ENCODE measurements at regions not wholly inside any gene's neighbourhood (a gene's known extent, or its start where the extent isn't known, plus 50 kb on each side); places are given as distances from the start of the nearest gene placed in this dataset.

- H3K4me3 ChIP-seq (replicated peaks in 1 of 2; ENCODE audit: low read depth in 2 of 2, low read length in 2 of 2) = no peak overlapping the region
- no peak for DNase-seq (ENCODE audit: low read depth in 2 of 2)
Measured at GRCh38 chr5:40359832-40360231, 319.9 kb upstream of the PTGER4 start.

GRCh38 chr5:40359093-40359492 is 320.6 kb upstream of the PTGER4 start:
- H3K4me3 ChIP-seq (replicated peaks in 1 of 2; ENCODE audit: low read depth in 2 of 2, low read length in 2 of 2) = no peak overlapping the region
- no peak for DNase-seq (ENCODE audit: low read depth in 2 of 2)
- TF ChIP-seq CTCF (IDR thresholded peaks at IDR 0.05; ENCODE audit: low read depth, low read length) = no peak

More at GRCh38 chr5:40359832-40360231, 319.9 kb upstream of the PTGER4 start:
- no peak for TF ChIP-seq CTCF (IDR thresholded peaks at IDR 0.05; ENCODE audit: low read depth, low read length)

- DNase-seq (ENCODE audit: low read depth in 2 of 2) = peak in 1 of 2 donors; percentile 5
- TF ChIP-seq CTCF (IDR thresholded peaks at IDR 0.05; ENCODE audit: low read depth, low read length) = no peak
- no peak overlapping the region for H3K4me3 ChIP-seq (replicated peaks in 1 of 2; ENCODE audit: low read depth in 2 of 2, low read length in 2 of 2)
Measured at GRCh38 chr5:40356248-40356647, 323.5 kb upstream of the PTGER4 start.

GRCh38 chr5:40355846-40356245 is 323.9 kb upstream of the PTGER4 start:
- DNase-seq (ENCODE audit: low read depth in 2 of 2) = no peak
- H3K4me3 ChIP-seq (replicated peaks in 1 of 2; ENCODE audit: low read depth in 2 of 2, low read length in 2 of 2) = no peak overlapping the region
- TF ChIP-seq CTCF (IDR thresholded peaks at IDR 0.05; ENCODE audit: low read depth, low read length) = no peak

- no peak for TF ChIP-seq CTCF (IDR thresholded peaks at IDR 0.05; ENCODE audit: low read depth, low read length)
Measured at GRCh38 chr5:40355181-40355580, 324.5 kb upstream of the PTGER4 start.

GRCh38 chr5:40354171-40354570 is 325.5 kb upstream of the PTGER4 start:
- no peak for TF ChIP-seq CTCF (IDR thresholded peaks at IDR 0.05; ENCODE audit: low read depth, low read length)
- no peak for DNase-seq (ENCODE audit: low read depth in 2 of 2)
- H3K4me3 ChIP-seq (replicated peaks in 1 of 2; ENCODE audit: low read depth in 2 of 2, low read length in 2 of 2) = no peak overlapping the region

More at GRCh38 chr5:40355181-40355580, 324.5 kb upstream of the PTGER4 start:
- H3K4me3 ChIP-seq (replicated peaks in 1 of 2; ENCODE audit: low read depth in 2 of 2, low read length in 2 of 2) = no peak overlapping the region
- no peak for DNase-seq (ENCODE audit: low read depth in 2 of 2)

- TF ChIP-seq CTCF (IDR thresholded peaks at IDR 0.05; ENCODE audit: low read depth, low read length) = no peak
Measured at GRCh38 chr5:40353442-40353841, 326.3 kb upstream of the PTGER4 start.

More at GRCh38 chr5:40353442-40353841, 326.3 kb upstream of the PTGER4 start:
- no peak for DNase-seq (ENCODE audit: low read depth in 2 of 2)
- H3K4me3 ChIP-seq (replicated peaks in 1 of 2; ENCODE audit: low read depth in 2 of 2, low read length in 2 of 2) = no peak overlapping the region
